H1 (cell line): ENCODE measurements at regions not wholly inside any gene's neighbourhood (a gene's known extent, or its start where the extent isn't known, plus 50 kb on each side); places are given as distances from the start of the nearest gene placed in this dataset.

Experiments
- CTCF ChIA-PET: fragments of 300-600 bp; sonication (Branson Sonifier 250); formaldehyde crosslinking; loops from one replicate; lab custom pipeline; 2021; ENCODE audit not compliant: partially characterized antibody; lab: Charles Lee
- POLR2A ChIA-PET: fragments of 300-600 bp; sonication (Branson Sonifier 250); formaldehyde crosslinking; loops from one replicate; lab custom pipeline; 2021; ENCODE audit warnings: inconsistent platforms; ENCODE audit not compliant: partially characterized antibody; lab: Charles Lee
- DNase-seq, 2 experiments: peaks; one replicate each; pipeline versions ENCODE4 v3.0.0 to v3.0.0-alpha.2; 2010 to 2022; ENCODE audit warnings: low spot score in 2 of 2, low read depth in 1 of 2, mixed read lengths in 1 of 2
- FAIRE-seq: peaks from 2 replicates; lab custom pipeline; 2011; peaks lifted over from hg19 to GRCh38; lab: Jason Lieb, UNC
- H2AFZ ChIP-seq: 2 replicates; pipeline ENCODE4 v1.8.1; 2012; ENCODE audit warnings: low read length, inconsistent platforms
- H2AK5ac ChIP-seq: 2 replicates; pipeline ENCODE4 v1.6.1; 2013; ENCODE audit warnings: low read depth, low read length
- H2BK120ac ChIP-seq: replicated peaks from 2 replicates; pipeline ENCODE3; 2013; ENCODE audit warnings: low read depth, low read length, inconsistent platforms
- H2BK12ac ChIP-seq: 2 replicates; pipeline ENCODE4 v1.6.1; 2013; ENCODE audit warnings: low read depth, low read length
- H2BK15ac ChIP-seq: 2 replicates; pipeline ENCODE4 v1.6.1; 2013; ENCODE audit warnings: low read length
- H2BK20ac ChIP-seq: 2 replicates; pipeline ENCODE4 v1.6.1; 2013; ENCODE audit warnings: low read length
- H2BK5ac ChIP-seq: 2 replicates; pipeline ENCODE4 v1.6.1; 2013; ENCODE audit warnings: low read depth, low read length
- H3K14ac ChIP-seq: 2 replicates; pipeline ENCODE4 v1.6.1; 2013; ENCODE audit warnings: inconsistent platforms; ENCODE audit not compliant: insufficient read length
- H3K18ac ChIP-seq: 2 replicates; pipeline ENCODE4 v1.6.1; 2013; ENCODE audit warnings: low read length; ENCODE audit errors: extremely low read depth
- H3K23ac ChIP-seq: 2 replicates; pipeline ENCODE4 v1.6.1; 2013; ENCODE audit warnings: inconsistent platforms; ENCODE audit not compliant: insufficient read length
- H3K23me2 ChIP-seq: 2 replicates; pipeline ENCODE4 v1.6.1; 2013; ENCODE audit warnings: low read depth, low read length
- H3K27ac ChIP-seq: 2 replicates; pipeline ENCODE4 v1.6.1; 2011; ENCODE audit warnings: low read depth, low read length, inconsistent platforms
- H3K27me3 ChIP-seq, 4 experiments: replicated peaks in 1 of 4; 1 replicate in 1 of 4; 2 replicates in 3 of 4; pipeline versions ENCODE4 v1.6.1 to v1.8.1; 2011 to 2013; ENCODE audit warnings: low read length in 3 of 4, mild to moderate bottlenecking in 3 of 4, inconsistent platforms in 2 of 4, mixed read lengths in 2 of 4, moderate library complexity in 1 of 4; ENCODE audit not compliant: control insufficient read depth in 3 of 4, insufficient read depth in 3 of 4; ENCODE audit errors: extremely low read depth in 1 of 4
- H3K36me3 ChIP-seq, 4 experiments: 2 replicates each; pipeline versions ENCODE4 v1.6.1 to v1.8.1; 2011 to 2013; ENCODE audit warnings: mild to moderate bottlenecking in 4 of 4, low read length in 3 of 4, moderate library complexity in 2 of 4, control low read depth in 1 of 4, inconsistent platforms in 1 of 4; ENCODE audit not compliant: insufficient read depth in 4 of 4, control insufficient read depth in 2 of 4
- H3K4ac ChIP-seq: replicated peaks from 2 replicates; pipeline ENCODE3; 2013; ENCODE audit warnings: low read length, low read depth, mixed read lengths, inconsistent platforms; ENCODE audit not compliant: insufficient read length
- H3K4me1 ChIP-seq, 4 experiments: replicated peaks in 1 of 4; 1 replicate in 1 of 4; 2 replicates in 3 of 4; pipeline versions ENCODE4 v1.6.1 to v1.8.1; 2011 to 2013; ENCODE audit warnings: low read length in 3 of 4, inconsistent platforms in 2 of 4, mixed read lengths in 1 of 4; ENCODE audit not compliant: insufficient read depth in 4 of 4, control insufficient read depth in 3 of 4
- H3K4me2 ChIP-seq, 2 experiments: 2 replicates each; pipeline versions ENCODE4 v1.6.1 to v1.8.1; 2011 to 2013; ENCODE audit warnings: low read depth in 2 of 2, low read length in 2 of 2, control low read depth in 1 of 2, inconsistent platforms in 1 of 2, mild to moderate bottlenecking in 1 of 2; ENCODE audit not compliant: insufficient read depth in 1 of 2
- H3K4me3 ChIP-seq, 4 experiments: fragments of 200-600, 300-600 bp in 1 of 4; sonication (generic), shearing (Covaris generic), sonication (Bioruptor Twin) in 1 of 4; 2 replicates each; pipeline versions ENCODE4 v1.5.1 to v1.8.1; 2011 to 2016; ENCODE audit warnings: low read length in 4 of 4, low read depth in 3 of 4, control low read depth in 2 of 4, inconsistent platforms in 2 of 4, mild to moderate bottlenecking in 2 of 4, mixed read lengths in 1 of 4, moderate library complexity in 1 of 4; ENCODE audit not compliant: insufficient read depth in 2 of 4; ENCODE audit errors: extremely low read depth in 1 of 4
- H3K56ac ChIP-seq: replicated peaks from 2 replicates; pipeline ENCODE3; 2013; ENCODE audit warnings: low read depth, mild to moderate bottlenecking, mixed read lengths, low read length, inconsistent platforms; ENCODE audit not compliant: insufficient read length
- H3K79me1 ChIP-seq: 2 replicates; pipeline ENCODE4 v1.6.1; 2013; ENCODE audit warnings: low read depth, low read length, control low read depth
- H3K79me2 ChIP-seq, 2 experiments: 2 replicates each; pipeline versions ENCODE4 v1.6.1 to v1.8.1; 2012 to 2013; ENCODE audit warnings: low read length in 2 of 2, mild to moderate bottlenecking in 2 of 2, inconsistent platforms in 1 of 2; ENCODE audit not compliant: insufficient read depth in 2 of 2, control insufficient read depth in 1 of 2
- H3K9ac ChIP-seq, 4 experiments: replicated peaks in 1 of 4; 1 replicate in 1 of 4; 2 replicates in 3 of 4; pipeline versions ENCODE4 v1.6.1 to v1.8.1; 2011 to 2013; ENCODE audit warnings: low read depth in 3 of 4, low read length in 3 of 4, control low read depth in 2 of 4, mild to moderate bottlenecking in 2 of 4, moderate library complexity in 2 of 4, inconsistent platforms in 1 of 4; ENCODE audit errors: extremely low read depth in 1 of 4
- H3K9me3 ChIP-seq, 2 experiments: 2 replicates each; pipeline versions ENCODE4 v1.6.1 to v1.8.1; 2012 to 2013; ENCODE audit warnings: mild to moderate bottlenecking in 2 of 2, moderate library complexity in 2 of 2, control low read depth in 1 of 2, inconsistent platforms in 1 of 2, low read depth in 1 of 2, low read length in 1 of 2, mixed read lengths in 1 of 2; ENCODE audit not compliant: insufficient read depth in 2 of 2
- H4K20me1 ChIP-seq, 2 experiments: replicated peaks in 1 of 2; 2 replicates each; pipeline versions ENCODE3 to v1.8.1; 2011 to 2013; ENCODE audit warnings: inconsistent platforms in 2 of 2, low read length in 2 of 2, mild to moderate bottlenecking in 1 of 2; ENCODE audit not compliant: insufficient read depth in 2 of 2, control insufficient read depth in 1 of 2
- H4K5ac ChIP-seq: 2 replicates; pipeline ENCODE4 v1.6.1; 2013; ENCODE audit warnings: low read length, low read depth, mixed read lengths, inconsistent platforms; ENCODE audit not compliant: insufficient read length
- H4K8ac ChIP-seq: 2 replicates; pipeline ENCODE4 v1.8.0; 2013; ENCODE audit warnings: mild to moderate bottlenecking, moderate library complexity, low read length, inconsistent platforms; ENCODE audit not compliant: insufficient read depth; ENCODE audit errors: extremely low read depth
- H4K91ac ChIP-seq: replicated peaks from 2 replicates; pipeline ENCODE3; 2013; ENCODE audit warnings: low read length, mixed read lengths, inconsistent platforms; ENCODE audit not compliant: insufficient read length
- CBX5 ChIP-seq: fragments of 300-800, 300-1000 bp; sonication (generic); IDR thresholded peaks from 2 replicates; pipeline ENCODE4 v1.7.1; 2016; ENCODE audit warnings: antibody characterized with exemption, low read length, low read depth
- CBX8 ChIP-seq: fragments of 300-800, 300-1000 bp; sonication (generic); IDR thresholded peaks from 2 replicates; pipeline ENCODE4 v1.7.1; 2016; ENCODE audit warnings: low read depth, low read length, borderline replicate concordance
- EGR1 ChIP-seq: IDR thresholded peaks from 2 replicates; pipeline ENCODE4 v1.6.1; 2011; ENCODE audit warnings: low read depth, low read length, borderline replicate concordance
- EZH2 ChIP-seq: fragments of 200-600 bp; sonication (generic); IDR thresholded peaks from 2 replicates; pipeline ENCODE4 v1.7.1; 2012; ENCODE audit warnings: low read depth, mild to moderate bottlenecking, moderate library complexity, low read length, inconsistent platforms; ENCODE audit not compliant: severe bottlenecking
- HDAC6 ChIP-seq: IDR thresholded peaks from one replicate; pipeline ENCODE4 v1.7.1; 2012; ENCODE audit warnings: low read depth, mild to moderate bottlenecking, inconsistent platforms, low read length, moderate library complexity
- JUND ChIP-seq: IDR thresholded peaks from 2 replicates; pipeline ENCODE4 v1.6.1; 2011; ENCODE audit warnings: mild to moderate bottlenecking, improper control_type of control experiment, low read length
- SAP30 ChIP-seq: fragments of 300-600 bp; sonication (generic); IDR thresholded peaks from 2 replicates; pipeline ENCODE4 v1.7.1; 2012; ENCODE audit warnings: low read length, moderate library complexity, mild to moderate bottlenecking, inconsistent platforms; ENCODE audit not compliant: insufficient read depth, insufficient replicate concordance
- SP1 ChIP-seq: IDR thresholded peaks from 2 replicates; pipeline ENCODE4 v1.6.1; 2011; ENCODE audit warnings: low read depth, low read length
- TAF7 ChIP-seq: optimal IDR thresholded peaks from 2 replicates; pipeline ENCODE3; 2011; ENCODE audit warnings: low read depth, mild to moderate bottlenecking, inconsistent platforms, low read length, moderate library complexity, borderline replicate concordance
- WGBS, 2 experiments: shearing (Covaris generic) in 1 of 2; methylation state at CpG; one replicate each; pipeline versions ENCODE4 v1.1.6 to v1.1.7; 2013 to 2015; ENCODE audit warnings: low lambda C conversion rate in 2 of 2, mixed read lengths in 2 of 2, inconsistent platforms in 1 of 2, low coverage in 1 of 2, missing lambda C conversion rate in 1 of 2; ENCODE audit not compliant: insufficient replicate concordance in 2 of 2, insufficient coverage in 1 of 2, insufficient read length in 1 of 2; ENCODE audit errors: extremely low coverage in 1 of 2, missing lambda C conversion rate in 1 of 2; 5-methylcytosine and 5-hydroxymethylcytosine counted together

GRCh38 chr3:73927203-73927570 lies 302.4 kb upstream of the PDZRN3 start:
- H3K4me1 ChIP-seq: peaks cover 0 to 2% (median 0%) of the 10 kb centered on the region in 4 experiments; a peak in 1 of 7 replicates
- H3K56ac ChIP-seq: no peak overlapping the region
- no peak overlapping the region for H2BK20ac ChIP-seq
- no peak overlapping the region for H4K91ac ChIP-seq
- FAIRE-seq (no peak), DNase-seq (no peak)
- H3K14ac ChIP-seq: no peak overlapping the region
- H2BK15ac ChIP-seq: no peak overlapping the region
- H2BK120ac ChIP-seq: no peak overlapping the region
- no peak overlapping the region for H4K5ac ChIP-seq
- H3K36me3 ChIP-seq: no peaks in the 10 kb centered on the region
- no peak overlapping the region for H3K4me3 ChIP-seq
- no peaks in the 10 kb centered on the region for H3K9me3 ChIP-seq
- no peaks in the 10 kb centered on the region for H3K79me2 ChIP-seq
- no peak overlapping the region for H2AFZ ChIP-seq
- H2BK12ac ChIP-seq: no peak overlapping the region
- H3K27ac ChIP-seq: no peak overlapping the region
- no peak overlapping the region for H3K18ac ChIP-seq
- H2AK5ac ChIP-seq: no peak overlapping the region
- 47% methylated on average over 4 of the region's 4 CpGs; no CpG with 5 or more reads in 1 of the 2 experiments for WGBS, 2 experiments
- no peaks in the 10 kb centered on the region for H4K20me1 ChIP-seq
- H3K27me3 ChIP-seq: no peaks in the 10 kb centered on the region
- H3K23me2 ChIP-seq: no peaks in the 10 kb centered on the region
- no peak overlapping the region for H3K4ac ChIP-seq
- no peak overlapping the region for H2BK5ac ChIP-seq
- H3K23ac ChIP-seq: no peak overlapping the region
- H4K8ac ChIP-seq: no peak overlapping the region
- no peak overlapping the region for H3K4me2 ChIP-seq
- H3K79me1 ChIP-seq: no peaks in the 10 kb centered on the region
- CTCF ChIA-PET: interaction anchor here (0.8 kb wide), 1 partner anchor 66 kb away, joined by 3 read pairs; no protein-coding TSS in a partner anchor
- POLR2A ChIA-PET: no interaction called here
- H3K9ac ChIP-seq: no peak overlapping the region
- no peak for TF ChIP-seq EZH2
- TF ChIP-seq HDAC6: no peak
- TF ChIP-seq CBX8: no peak
- TF ChIP-seq CBX5: no peak
- TF ChIP-seq EGR1: no peak
- TF ChIP-seq TAF7: no peak
- TF ChIP-seq JUND: no peak
- TF ChIP-seq SP1: no peak
- TF ChIP-seq SAP30: no peak
